ENCODE measurements at regions not wholly inside any gene's neighbourhood (a gene's known extent, or its start where the extent isn't known, plus 50 kb on each side); places are given as distances from the start of the nearest gene placed in this dataset.

DNA sequence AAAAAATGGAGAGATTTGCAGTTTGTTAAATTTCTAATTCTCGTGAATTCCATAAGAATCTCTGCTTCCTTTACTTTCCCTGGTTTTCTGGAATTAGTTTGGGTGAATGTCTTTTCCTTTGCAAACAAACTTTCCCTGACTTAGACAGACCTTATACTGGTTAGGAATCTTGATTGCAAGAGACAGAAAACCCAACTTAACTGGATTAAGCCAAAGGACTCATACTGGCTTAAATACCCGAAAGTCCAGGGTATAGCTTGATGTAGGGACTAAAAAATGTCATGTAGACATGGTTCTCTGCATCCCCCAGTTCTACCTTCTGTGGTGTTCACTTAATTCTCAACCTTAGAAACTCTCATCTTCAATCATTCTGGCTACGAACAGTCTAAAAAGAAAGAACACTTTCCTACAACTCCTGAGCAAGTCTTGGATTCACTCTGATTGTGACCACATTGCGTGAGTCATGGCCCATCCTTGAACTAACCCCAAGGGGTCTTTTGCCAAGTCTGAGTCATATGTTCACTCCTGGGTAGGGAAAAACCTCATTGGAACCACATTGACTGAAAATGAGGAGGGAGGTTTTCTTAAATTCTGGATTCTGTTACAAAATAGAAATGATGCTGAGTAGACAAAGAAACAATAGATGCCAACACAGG lies 136.0 kb upstream of the DAZL start:
- SMC1A ChIA-PET (ENCODE audit: uncharacterized antibody, unreplicated experiment), result interaction anchor here (1.2 kb wide), 1 partner anchor 49 kb away, joined by 4 read pairs; no protein-coding TSS in a partner anchor
- Histone ChIP-seq H3K27ac (ENCODE audit: control insufficient read depth, insufficient read depth) (no peak overlapping the region), H3K4me1 (ENCODE audit: control insufficient read depth, insufficient read depth, low read length) (no peaks in the 10 kb centered on the region), H3K36me3 (ENCODE audit: control insufficient read depth in 2 of 2, insufficient read depth in 2 of 2, low read length in 1 of 2) (no peaks in the 10 kb centered on the region), H3K4me3 (no peak overlapping the region), H3K79me2 (ENCODE audit: control insufficient read depth, insufficient read depth, low read length) (no peaks in the 10 kb centered on the region), H3K4me2 (ENCODE audit: control insufficient read depth, insufficient read depth) (no peak overlapping the region), H3K27me3 (replicated peaks in 1 of 2; ENCODE audit: control insufficient read depth in 2 of 2, insufficient read depth in 2 of 2, low read length in 1 of 2) (no peaks in the 10 kb centered on the region; a peak in 1 of 4 replicates), H2AFZ (ENCODE audit: control insufficient read depth, low read depth, low read length) (no peak overlapping the region), H3K9me3 (replicated peaks; ENCODE audit: control insufficient read depth, insufficient read depth, low read length) (peaks cover 4% of the 10 kb centered on the region), H4K20me1 (ENCODE audit: control insufficient read depth, insufficient read depth) (no peaks in the 10 kb centered on the region), H3K9ac (ENCODE audit: control insufficient read depth, insufficient read depth, low read length) (no peak overlapping the region)
- RAD21 ChIA-PET (ENCODE audit: unreplicated experiment), result no interaction called here
- DNase-seq (ENCODE audit: low read depth, low spot score) (no peak), ATAC-seq (no peak), FAIRE-seq (no peak)
- peak; percentile 14; the same call in 1 of the 2 replicates for TF ChIP-seq BCL11A (IDR thresholded peaks at IDR 0.05; ENCODE audit: low read depth, low read length)
- TF ChIP-seq JUNB (IDR thresholded peaks at IDR 0.05), result peak; percentile 23; the same call in 1 of the 2 replicates
- peak; percentile 85 for TF ChIP-seq RUNX3 (IDR thresholded peaks at IDR 0.05; ENCODE audit: low read length)
- TF ChIP-seq POLR2A (IDR thresholded peaks at IDR 0.05; ENCODE audit: low read depth, low read length), result no peak
- no peak for TF ChIP-seq BRCA1 (IDR thresholded peaks at IDR 0.05; ENCODE audit: low read depth, low read length)
- TF ChIP-seq PRDM15 (CRISPR knock-in tag; IDR thresholded peaks at IDR 0.05), result no peak
- TF ChIP-seq NFIC (IDR thresholded peaks at IDR 0.05; ENCODE audit: low read depth, low read length), result peak; percentile 83
- TF ChIP-seq ATF2 (IDR thresholded peaks at IDR 0.05; ENCODE audit: low read length), result 0 out of 2 replicates have a peak, but pooled peaks have one; percentile 17
- TF ChIP-seq, protein P1, sequence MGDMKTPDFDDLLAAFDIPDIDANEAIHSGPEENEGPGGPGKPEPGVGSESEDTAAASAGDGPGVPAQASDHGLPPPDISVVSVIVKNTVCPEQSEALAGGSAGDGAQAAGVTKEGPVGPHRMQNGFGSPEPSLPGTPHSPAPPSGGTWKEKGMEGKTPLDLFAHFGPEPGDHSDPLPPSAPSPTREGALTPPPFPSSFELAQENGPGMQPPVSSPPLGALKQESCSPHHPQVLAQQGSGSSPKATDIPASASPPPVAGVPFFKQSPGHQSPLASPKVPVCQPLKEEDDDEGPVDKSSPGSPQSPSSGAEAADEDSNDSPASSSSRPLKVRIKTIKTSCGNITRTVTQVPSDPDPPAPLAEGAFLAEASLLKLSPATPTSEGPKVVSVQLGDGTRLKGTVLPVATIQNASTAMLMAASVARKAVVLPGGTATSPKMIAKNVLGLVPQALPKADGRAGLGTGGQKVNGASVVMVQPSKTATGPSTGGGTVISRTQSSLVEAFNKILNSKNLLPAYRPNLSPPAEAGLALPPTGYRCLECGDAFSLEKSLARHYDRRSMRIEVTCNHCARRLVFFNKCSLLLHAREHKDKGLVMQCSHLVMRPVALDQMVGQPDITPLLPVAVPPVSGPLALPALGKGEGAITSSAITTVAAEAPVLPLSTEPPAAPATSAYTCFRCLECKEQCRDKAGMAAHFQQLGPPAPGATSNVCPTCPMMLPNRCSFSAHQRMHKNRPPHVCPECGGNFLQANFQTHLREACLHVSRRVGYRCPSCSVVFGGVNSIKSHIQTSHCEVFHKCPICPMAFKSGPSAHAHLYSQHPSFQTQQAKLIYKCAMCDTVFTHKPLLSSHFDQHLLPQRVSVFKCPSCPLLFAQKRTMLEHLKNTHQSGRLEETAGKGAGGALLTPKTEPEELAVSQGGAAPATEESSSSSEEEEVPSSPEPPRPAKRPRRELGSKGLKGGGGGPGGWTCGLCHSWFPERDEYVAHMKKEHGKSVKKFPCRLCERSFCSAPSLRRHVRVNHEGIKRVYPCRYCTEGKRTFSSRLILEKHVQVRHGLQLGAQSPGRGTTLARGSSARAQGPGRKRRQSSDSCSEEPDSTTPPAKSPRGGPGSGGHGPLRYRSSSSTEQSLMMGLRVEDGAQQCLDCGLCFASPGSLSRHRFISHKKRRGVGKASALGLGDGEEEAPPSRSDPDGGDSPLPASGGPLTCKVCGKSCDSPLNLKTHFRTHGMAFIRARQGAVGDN (IDR thresholded peaks at IDR 0.05), result no peak
- peak; percentile 40; the same call in 1 of the 2 replicates for TF ChIP-seq FOXM1 (IDR thresholded peaks at IDR 0.05; ENCODE audit: low read depth, low read length)
- BruUV-seq (replicated peaks), result no TSS peak
- whole genome bisulfite sequencing (ENCODE audit: insufficient coverage, insufficient replicate concordance, low lambda C conversion rate, missing lambda C conversion rate), result 16% methylated on average over 4 of the region's 4 CpGs
- in situ Hi-C loops (cut with MboI) (no loop called here), intact Hi-C loops (cut with micrococcal nuclease; ENCODE audit: unreplicated experiment) (no loop called here)
- POLR2A ChIA-PET, result no interaction called here
- CTCF ChIA-PET, result no interaction called here
